ENCODE measurements at regions not wholly inside any gene's neighbourhood (a gene's known extent, or its start where the extent isn't known, plus 50 kb on each side); places are given as distances from the start of the nearest gene placed in this dataset.

GRCh38 chr10:107666214-107666613 lies 501.7 kb upstream of the SORCS1 start:
- H3K79me2 ChIP-seq (ENCODE audit: insufficient read depth, low read length): no peaks in the 10 kb centered on the region
- no peak overlapping the region for H3K4me3 ChIP-seq (ENCODE audit: low read depth, low read length, poor library complexity, severe bottlenecking)
- H3K4me1 ChIP-seq (ENCODE audit: insufficient read depth, low read length, severe bottlenecking): no peaks in the 10 kb centered on the region
- no peak overlapping the region for H2AFZ ChIP-seq (ENCODE audit: low read length)
- no peaks in the 10 kb centered on the region for H3K9me2 ChIP-seq (ENCODE audit: low read depth, low read length)
- TF ChIP-seq EZH2 (IDR thresholded peaks at IDR 0.05; ENCODE audit: borderline replicate concordance, low read length) (no peak), CTCF (IDR thresholded peaks at IDR 0.05; ENCODE audit: low read length) (no peak)
- no peak overlapping the region for H3K9ac ChIP-seq (ENCODE audit: low read length)
- no peaks in the 10 kb centered on the region for H3K36me3 ChIP-seq (ENCODE audit: insufficient read depth, low read length)
- H3K4me2 ChIP-seq (ENCODE audit: low read length): no peak overlapping the region
- H3K9me3 ChIP-seq (ENCODE audit: low read length): no peaks in the 10 kb centered on the region
- H3K27ac ChIP-seq (ENCODE audit: low read depth, low read length, poor library complexity, severe bottlenecking): no peak overlapping the region
- no peaks in the 10 kb centered on the region for H4K20me1 ChIP-seq (ENCODE audit: insufficient read depth, low read length)
- no peaks in the 10 kb centered on the region for H3F3A ChIP-seq (ENCODE audit: insufficient read depth, low read length)
- no peaks in the 10 kb centered on the region for H3K27me3 ChIP-seq (ENCODE audit: insufficient read depth, low read length)

- no peaks in the 10 kb centered on the region for H3K9me2 ChIP-seq (ENCODE audit: low read depth, low read length)
- no peak overlapping the region for H3K9ac ChIP-seq (ENCODE audit: low read length)
- H3K4me2 ChIP-seq (ENCODE audit: low read length): no peak overlapping the region
- no peak overlapping the region for H3K27ac ChIP-seq (ENCODE audit: low read depth, low read length, poor library complexity, severe bottlenecking)
- no peak overlapping the region for H2AFZ ChIP-seq (ENCODE audit: low read length)
- TF ChIP-seq EZH2 (IDR thresholded peaks at IDR 0.05; ENCODE audit: borderline replicate concordance, low read length): no peak
- TF ChIP-seq CTCF (IDR thresholded peaks at IDR 0.05; ENCODE audit: low read length): no peak
- no peaks in the 10 kb centered on the region for H3K79me2 ChIP-seq (ENCODE audit: insufficient read depth, low read length)
- no peaks in the 10 kb centered on the region for H3K27me3 ChIP-seq (ENCODE audit: insufficient read depth, low read length)
- H3K9me3 ChIP-seq (ENCODE audit: low read length): no peaks in the 10 kb centered on the region
- no peaks in the 10 kb centered on the region for H3K36me3 ChIP-seq (ENCODE audit: insufficient read depth, low read length)
- no peaks in the 10 kb centered on the region for H4K20me1 ChIP-seq (ENCODE audit: insufficient read depth, low read length)
- no peaks in the 10 kb centered on the region for H3F3A ChIP-seq (ENCODE audit: insufficient read depth, low read length)
- H3K4me3 ChIP-seq (ENCODE audit: low read depth, low read length, poor library complexity, severe bottlenecking): no peak overlapping the region
- no peaks in the 10 kb centered on the region for H3K4me1 ChIP-seq (ENCODE audit: insufficient read depth, low read length, severe bottlenecking)
Measured at GRCh38 chr10:107665459-107665858, 501.0 kb upstream of the SORCS1 start.

GRCh38 chr10:107657851-107658250 lies 493.3 kb upstream of the SORCS1 start:
- H3K27ac ChIP-seq (ENCODE audit: low read depth, low read length, poor library complexity, severe bottlenecking): no peak overlapping the region
- no peak overlapping the region for H3K9ac ChIP-seq (ENCODE audit: low read length)
- H3K79me2 ChIP-seq (ENCODE audit: insufficient read depth, low read length): no peaks in the 10 kb centered on the region
- no peak overlapping the region for H3K4me2 ChIP-seq (ENCODE audit: low read length)
- no peaks in the 10 kb centered on the region for H3K4me1 ChIP-seq (ENCODE audit: insufficient read depth, low read length, severe bottlenecking)
- H3F3A ChIP-seq (ENCODE audit: insufficient read depth, low read length): no peaks in the 10 kb centered on the region
- TF ChIP-seq CTCF (IDR thresholded peaks at IDR 0.05; ENCODE audit: low read length) (no peak), EZH2 (IDR thresholded peaks at IDR 0.05; ENCODE audit: borderline replicate concordance, low read length) (no peak)
- H3K9me3 ChIP-seq (ENCODE audit: low read length): no peaks in the 10 kb centered on the region
- H4K20me1 ChIP-seq (ENCODE audit: insufficient read depth, low read length): no peaks in the 10 kb centered on the region
- H3K27me3 ChIP-seq (ENCODE audit: insufficient read depth, low read length): no peaks in the 10 kb centered on the region
- no peaks in the 10 kb centered on the region for H3K9me2 ChIP-seq (ENCODE audit: low read depth, low read length)
- H3K4me3 ChIP-seq (ENCODE audit: low read depth, low read length, poor library complexity, severe bottlenecking): no peak overlapping the region
- H2AFZ ChIP-seq (ENCODE audit: low read length): no peak overlapping the region
- H3K36me3 ChIP-seq (ENCODE audit: insufficient read depth, low read length): no peaks in the 10 kb centered on the region

All from OCI-LY1 (cell line).